Colonic mucosa (tissue), 4 donors: ENCODE measurements at regions not wholly inside any gene's neighbourhood (a gene's known extent, or its start where the extent isn't known, plus 50 kb on each side); places are given as distances from the start of the nearest gene placed in this dataset.

Experiments
- DNase-seq: peaks from one replicate; pipeline ENCODE4 v3.0.0-alpha.2; 2020
- H3K27ac ChIP-seq: fragments of 200-600 bp; one replicate; pipeline ENCODE4 v1.8.0; 2021
- H3K27me3 ChIP-seq: fragments of 200-600 bp; one replicate; pipeline ENCODE4 v1.8.0; 2021
- H3K36me3 ChIP-seq: fragments of 200-600 bp; one replicate; pipeline ENCODE4 v1.8.0; 2021
- H3K4me1 ChIP-seq: fragments of 200-600 bp; one replicate; pipeline ENCODE4 v1.8.0; 2021; ENCODE audit warnings: mild to moderate bottlenecking
- H3K4me3 ChIP-seq: fragments of 200-600 bp; one replicate; pipeline ENCODE4 v1.8.0; 2021
- H3K9ac ChIP-seq, 2 donors: one replicate each; pipeline ENCODE4 v1.7.0; 2013; ENCODE audit warnings: control low read depth in 2 of 2, low read depth in 2 of 2, low read length in 2 of 2
- H3K9me3 ChIP-seq: fragments of 200-600 bp; one replicate; pipeline ENCODE4 v1.8.0; 2021
- CTCF ChIP-seq: fragments of 200-600 bp; IDR thresholded peaks from one replicate; pipeline ENCODE4 v1.8.0; 2022; ENCODE audit warnings: antibody characterized with exemption, mild to moderate bottlenecking
- intact Hi-C: fragments of 100-400 bp; cut with DNase I; formaldehyde crosslinking; loops from one replicate; pipeline ENCODE4 v1.14.1; 2022
- donor health status: healthy.
- donor health status: DM: no; HTN: no; CAD: no.
- donor health status: DM: no; HTN: no; CAD: no.

GRCh38 chrX:3768881-3769280 lies 55.4 kb upstream of the PRKX start:
- Histone ChIP-seq H3K36me3 (no peaks in the 10 kb centered on the region), H3K9me3 (no peaks in the 10 kb centered on the region), H3K4me1 (no peaks in the 10 kb centered on the region), H3K27ac (no peak overlapping the region), H3K27me3 (no peaks in the 10 kb centered on the region), H3K4me3 (no peak overlapping the region), H3K9ac (no peak overlapping the region)
- DNase-seq: no peak
- intact Hi-C loops: no loop called here
- no peak for TF ChIP-seq CTCF
